Glomerular endothelial cell (primary cell): ENCODE measurements at regions not wholly inside any gene's neighbourhood (a gene's known extent, or its start where the extent isn't known, plus 50 kb on each side); places are given as distances from the start of the nearest gene placed in this dataset.
"Not testable (repeated sequence)": the region's sequence is repeated elsewhere in the genome, so short reads cannot be mapped to it uniquely, and the experiment has no call there.

Experiments
- DNase-seq: peaks from one replicate; pipeline ENCODE4 v3.0.0-alpha.2; 2011; ENCODE audit warnings: low read depth, low spot score; ENCODE audit errors: extremely low read depth

DNA sequence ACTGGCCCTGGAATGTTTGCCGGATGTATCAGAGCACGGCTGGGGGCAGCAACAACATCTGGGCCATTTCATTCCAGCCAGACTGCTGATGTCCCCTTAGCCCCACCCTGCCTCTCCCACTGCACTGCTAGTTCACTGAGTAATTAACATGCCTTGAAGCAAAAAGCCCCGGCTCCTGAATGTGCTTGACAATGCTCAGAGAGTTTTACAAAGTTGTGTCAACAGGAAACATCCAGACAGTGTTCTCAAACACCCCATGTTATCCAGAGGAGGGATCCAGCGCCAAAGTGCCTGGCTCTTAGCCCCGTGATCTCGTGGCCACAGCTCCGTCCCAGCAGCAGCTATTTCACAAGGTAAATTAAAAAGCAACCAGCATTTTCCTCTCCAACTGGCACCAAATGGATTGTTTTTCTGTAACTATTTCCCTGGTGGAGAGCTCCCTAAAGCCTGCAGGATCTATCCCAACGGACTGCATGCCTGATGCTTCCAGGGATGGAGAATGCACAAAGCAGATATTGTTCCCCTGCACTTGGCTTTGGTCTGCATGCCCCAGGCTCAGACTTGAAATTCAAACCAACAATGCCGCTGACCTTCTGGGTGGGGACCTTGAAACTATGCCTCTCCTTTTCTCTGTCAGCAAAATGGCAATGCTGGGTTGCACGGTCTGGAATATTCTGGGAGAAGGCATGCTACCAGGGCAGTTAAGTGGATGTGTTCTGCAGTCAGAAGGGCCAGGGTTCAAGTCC, 115.6 kb upstream of the CDH5 start:
- no peak for DNase-seq

GRCh38 chr16:66247516-66248481, 118.7 kb upstream of the CDH5 start:
- no peak for DNase-seq

DNA sequence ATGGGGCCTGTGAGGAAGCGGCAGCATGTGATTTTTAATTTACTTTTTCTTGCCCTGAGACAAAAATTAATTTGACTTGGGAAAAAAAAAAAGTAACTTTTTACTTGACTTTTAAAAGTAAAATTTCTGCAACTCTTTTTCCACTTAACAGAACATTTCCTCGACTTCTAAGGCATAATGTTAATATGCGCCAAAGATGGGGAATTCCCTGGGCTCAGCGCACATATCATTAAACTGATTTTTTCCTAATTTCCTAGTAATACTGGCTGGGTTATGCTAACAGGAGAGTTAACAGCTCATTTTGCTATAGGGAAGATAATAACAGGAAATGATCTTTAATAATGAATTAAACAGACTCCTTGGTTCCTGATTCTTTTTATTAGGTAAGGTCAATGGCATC, 120.6 kb upstream of the CDH5 start:
- DNase-seq = no peak

GRCh38 chr16:66245072-66245471, 121.4 kb upstream of the CDH5 start:
- DNase-seq = no peak

GRCh38 chr16:66242672-66243071, 123.8 kb upstream of the CDH5 start:
- no peak for DNase-seq

GRCh38 chr16:66242206-66242605, 124.3 kb upstream of the CDH5 start:
- DNase-seq = not testable (repeated sequence)

- no peak for DNase-seq
Measured at GRCh38 chr16:66240631-66241395, 125.7 kb upstream of the CDH5 start.

- DNase-seq = no peak
Measured at GRCh38 chr16:66240088-66240487, 126.4 kb upstream of the CDH5 start.

- no peak for DNase-seq
Measured at GRCh38 chr16:66238696-66239095, 127.8 kb upstream of the CDH5 start.

DNA sequence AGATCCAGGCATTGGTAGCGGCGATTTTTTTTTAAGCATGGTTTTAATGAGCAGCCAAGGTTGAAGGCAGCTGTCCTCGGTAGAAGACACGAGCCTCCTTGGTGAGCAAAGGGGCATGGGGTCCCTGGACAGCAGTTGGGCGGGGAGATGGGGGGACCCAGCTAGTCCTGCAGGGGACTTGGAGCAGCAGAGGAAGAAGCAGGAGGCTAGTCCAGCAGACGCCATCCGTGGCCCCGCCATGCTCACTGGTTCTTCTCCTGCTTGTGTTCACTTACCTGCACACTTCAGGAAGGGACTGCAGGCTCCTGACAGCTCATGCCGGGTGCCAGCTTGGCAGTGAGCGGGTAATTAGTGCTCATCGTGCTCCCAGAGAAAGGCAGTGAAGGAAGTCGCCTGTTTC, 130.2 kb upstream of the CDH5 start:
- DNase-seq = no peak

DNA sequence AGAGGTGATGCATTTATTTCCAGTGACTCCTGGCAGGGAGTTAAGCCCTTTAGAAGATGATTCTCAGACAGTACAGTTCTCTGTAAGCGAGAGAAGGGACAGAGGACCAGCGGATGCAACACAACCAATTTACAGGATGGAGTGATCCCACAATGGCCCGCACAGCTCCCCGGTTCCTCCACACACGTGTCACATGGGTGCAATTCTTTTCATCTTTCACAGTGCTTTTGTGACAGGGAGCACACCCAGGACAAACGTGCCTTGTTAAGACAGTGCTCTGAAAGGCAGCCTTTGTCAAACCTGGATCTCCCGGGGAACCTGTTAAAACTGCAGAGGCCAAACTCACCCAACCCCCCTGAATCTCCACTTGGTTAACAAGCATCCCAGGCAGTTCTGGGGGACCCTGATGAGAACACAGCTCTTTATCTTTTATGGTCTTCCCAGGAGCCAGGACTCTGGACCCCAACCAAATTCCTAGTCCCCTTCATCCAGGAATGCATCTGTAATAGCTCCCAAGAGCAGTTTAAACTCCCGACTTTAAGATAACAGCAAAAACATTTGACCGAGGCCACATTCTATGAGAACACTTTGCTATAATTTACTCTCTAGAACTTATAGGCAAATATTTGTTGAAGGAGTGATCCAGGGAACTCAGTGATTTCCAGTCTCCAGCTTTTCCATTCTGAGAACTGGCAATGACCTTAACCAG, 134.9 kb upstream of the CDH5 start:
- no peak for DNase-seq

- DNase-seq = no peak
Measured at GRCh38 chr16:66229651-66230050, 136.8 kb upstream of the CDH5 start.

GRCh38 chr16:66228792-66229191, 137.7 kb upstream of the CDH5 start:
- DNase-seq = no peak

- DNase-seq = no peak
Measured at GRCh38 chr16:66227766-66228530, 138.5 kb upstream of the CDH5 start.

DNA sequence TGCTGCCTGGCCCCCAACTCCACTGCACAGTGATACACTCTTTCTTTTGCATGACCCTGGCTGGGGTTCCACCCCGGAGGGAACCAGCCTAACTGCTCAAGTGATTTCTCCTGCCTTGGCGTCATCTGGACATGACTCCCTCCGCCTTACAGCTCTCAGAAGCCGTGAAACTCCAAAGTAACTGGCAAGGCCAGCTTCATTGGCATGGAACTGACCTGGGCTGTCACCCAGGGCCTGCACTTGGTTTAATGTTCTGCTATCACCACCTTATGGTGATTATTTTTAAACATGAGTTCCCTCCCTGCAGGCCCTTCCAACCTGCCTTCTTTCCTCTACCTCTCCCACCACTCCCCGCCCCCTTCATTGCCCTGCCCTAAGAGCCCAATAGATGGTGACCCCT, 139.7 kb upstream of the CDH5 start:
- DNase-seq = no peak

GRCh38 chr16:66225696-66226095, 140.8 kb upstream of the CDH5 start:
- DNase-seq = no peak

DNA sequence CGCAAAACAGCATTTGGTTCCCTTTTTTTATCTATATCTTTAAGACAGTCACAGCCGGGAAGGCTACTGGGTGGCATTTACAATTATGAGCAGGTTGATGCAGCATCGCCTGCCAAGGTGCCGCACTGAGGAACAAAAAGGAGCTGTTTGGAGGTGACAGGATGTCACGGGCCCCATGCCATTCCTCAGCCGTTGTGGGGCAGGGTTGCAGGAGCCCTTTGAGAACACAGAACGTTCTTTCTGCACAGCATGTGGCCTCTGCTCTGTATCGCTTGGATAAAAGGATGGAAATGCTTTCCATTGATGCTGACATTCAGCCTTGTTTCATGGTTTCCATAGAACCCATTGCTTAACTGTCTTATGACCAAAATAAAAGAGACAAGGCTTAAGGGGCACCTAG, 141.9 kb upstream of the CDH5 start:
- DNase-seq = no peak

GRCh38 chr16:66224186-66224585, 142.3 kb upstream of the CDH5 start:
- no peak for DNase-seq

- no peak for DNase-seq
Measured at GRCh38 chr16:66223176-66223780, 143.2 kb upstream of the CDH5 start.
